OCI-LY1 (cell line): ENCODE measurements at regions not wholly inside any gene's neighbourhood (a gene's known extent, or its start where the extent isn't known, plus 50 kb on each side); places are given as distances from the start of the nearest gene placed in this dataset.

Experiments used
- H2AFZ ChIP-seq: fragments of 200-600 bp; sonication (generic), shearing (Covaris generic); 2 replicates; pipeline ENCODE4 v1.6.0; 2014; ENCODE audit warnings: antibody characterized with exemption, mild to moderate bottlenecking, low read length
- H3F3A ChIP-seq: fragments of 200-600 bp; sonication (generic), shearing (Covaris generic); 2 replicates; pipeline ENCODE4 v1.6.0; 2014; ENCODE audit warnings: mild to moderate bottlenecking, antibody characterized with exemption, low read length, moderate library complexity; ENCODE audit not compliant: insufficient read depth
- H3K27ac ChIP-seq: fragments of 200-600 bp; sonication (generic); 2 replicates; pipeline ENCODE4 v1.5.1; 2014; ENCODE audit warnings: low read length, mixed run types, mild to moderate bottlenecking, low read depth; ENCODE audit not compliant: poor library complexity, severe bottlenecking
- H3K27me3 ChIP-seq: fragments of 200-600 bp; sonication (generic); 2 replicates; pipeline ENCODE4 v1.6.0; 2014; ENCODE audit warnings: antibody characterized with exemption, mild to moderate bottlenecking, low read length, moderate library complexity; ENCODE audit not compliant: insufficient read depth
- H3K36me3 ChIP-seq: fragments of 200-600 bp; sonication (generic); 2 replicates; pipeline ENCODE4 v1.6.1; 2014; ENCODE audit warnings: mild to moderate bottlenecking, antibody characterized with exemption, low read length, moderate library complexity, mixed read lengths; ENCODE audit not compliant: insufficient read depth
- H3K4me1 ChIP-seq: fragments of 200-600 bp; sonication (generic); 2 replicates; pipeline ENCODE4 v1.5.1; 2014; ENCODE audit warnings: mild to moderate bottlenecking, low read length, moderate library complexity; ENCODE audit not compliant: insufficient read depth, severe bottlenecking
- H3K4me2 ChIP-seq: fragments of 200-600 bp; sonication (generic), shearing (Covaris generic); 2 replicates; pipeline ENCODE4 v1.6.1; 2014; ENCODE audit warnings: low read length
- H3K4me3 ChIP-seq: fragments of 200-600 bp; sonication (generic); 2 replicates; pipeline ENCODE4 v1.5.1; 2014; ENCODE audit warnings: low read length, low read depth, mild to moderate bottlenecking, mixed read lengths; ENCODE audit not compliant: poor library complexity, severe bottlenecking
- H3K79me2 ChIP-seq: fragments of 200-600 bp; shearing (Covaris generic); 2 replicates; pipeline ENCODE4 v1.6.1; 2016; ENCODE audit warnings: mixed run types, low read length, mixed read lengths; ENCODE audit not compliant: insufficient read depth
- H3K9ac ChIP-seq: fragments of 200-600 bp; sonication (generic), shearing (Covaris generic); 2 replicates; pipeline ENCODE4 v1.6.1; 2014; ENCODE audit warnings: mild to moderate bottlenecking, low read length, mixed read lengths
- H3K9me2 ChIP-seq: fragments of 200-600 bp; sonication (generic), shearing (Covaris generic); 2 replicates; pipeline ENCODE4 v1.6.1; 2014; ENCODE audit warnings: low read depth, mild to moderate bottlenecking, low read length, mixed read lengths
- H3K9me3 ChIP-seq: fragments of 200-600 bp; shearing (Covaris generic); 2 replicates; pipeline ENCODE4 v1.6.1; 2014; ENCODE audit warnings: low read length, mixed read lengths
- H4K20me1 ChIP-seq: fragments of 200-600 bp; sonication (generic), shearing (Covaris generic); 2 replicates; pipeline ENCODE4 v1.6.0; 2016; ENCODE audit warnings: mild to moderate bottlenecking, low read length; ENCODE audit not compliant: insufficient read depth
- EZH2 ChIP-seq: fragments of 200-600 bp; sonication (generic), shearing (Covaris generic); IDR thresholded peaks from 2 replicates; pipeline ENCODE4 v1.8.0; 2017; ENCODE audit warnings: borderline replicate concordance, mixed run types, mild to moderate bottlenecking, antibody characterized with exemption, low read length, moderate library complexity, mixed read lengths
- TF ChIP-seq, protein P1 (sequence below): fragments of 200-600 bp; sonication (generic), shearing (Covaris generic); IDR thresholded peaks from 2 replicates; pipeline ENCODE4 v1.5.1; 2017; ENCODE audit warnings: mild to moderate bottlenecking, antibody characterized with exemption, low read length, moderate library complexity, mixed read lengths

DNA sequence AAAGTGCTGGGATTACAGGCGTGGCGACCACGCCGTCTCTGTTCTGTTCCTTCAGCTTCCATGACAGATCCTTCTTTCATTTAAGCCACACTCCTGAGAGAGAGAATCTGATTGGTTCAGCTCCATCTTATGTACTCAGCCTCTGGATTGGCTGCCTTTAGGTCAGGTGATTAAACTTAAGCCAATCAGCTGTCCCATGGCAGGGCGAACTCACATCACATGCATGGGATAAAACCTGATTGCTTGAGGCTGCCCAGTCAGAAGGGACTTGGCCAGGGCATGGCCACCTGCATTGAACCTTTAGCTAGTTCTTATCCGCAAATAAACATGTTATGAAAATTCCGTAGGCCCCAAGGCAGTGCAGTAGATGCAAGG lies 274.2 kb downstream of the SUDS3 start:
- H3K27ac ChIP-seq, result no peak overlapping the region
- no peaks in the 10 kb centered on the region for H3K4me1 ChIP-seq
- H3K27me3 ChIP-seq, result no peaks in the 10 kb centered on the region
- H3K79me2 ChIP-seq, result no peaks in the 10 kb centered on the region
- no peaks in the 10 kb centered on the region for H3K9me3 ChIP-seq
- H3K36me3 ChIP-seq, result no peaks in the 10 kb centered on the region
- H3K4me3 ChIP-seq, result no peak overlapping the region
- no peak overlapping the region for H3K9ac ChIP-seq
- H4K20me1 ChIP-seq, result no peaks in the 10 kb centered on the region
- no peak overlapping the region for H3K4me2 ChIP-seq
- no peaks in the 10 kb centered on the region for H3F3A ChIP-seq
- H3K9me2 ChIP-seq, result no peaks in the 10 kb centered on the region
- H2AFZ ChIP-seq, result no peak overlapping the region
- TF ChIP-seq, protein P1, sequence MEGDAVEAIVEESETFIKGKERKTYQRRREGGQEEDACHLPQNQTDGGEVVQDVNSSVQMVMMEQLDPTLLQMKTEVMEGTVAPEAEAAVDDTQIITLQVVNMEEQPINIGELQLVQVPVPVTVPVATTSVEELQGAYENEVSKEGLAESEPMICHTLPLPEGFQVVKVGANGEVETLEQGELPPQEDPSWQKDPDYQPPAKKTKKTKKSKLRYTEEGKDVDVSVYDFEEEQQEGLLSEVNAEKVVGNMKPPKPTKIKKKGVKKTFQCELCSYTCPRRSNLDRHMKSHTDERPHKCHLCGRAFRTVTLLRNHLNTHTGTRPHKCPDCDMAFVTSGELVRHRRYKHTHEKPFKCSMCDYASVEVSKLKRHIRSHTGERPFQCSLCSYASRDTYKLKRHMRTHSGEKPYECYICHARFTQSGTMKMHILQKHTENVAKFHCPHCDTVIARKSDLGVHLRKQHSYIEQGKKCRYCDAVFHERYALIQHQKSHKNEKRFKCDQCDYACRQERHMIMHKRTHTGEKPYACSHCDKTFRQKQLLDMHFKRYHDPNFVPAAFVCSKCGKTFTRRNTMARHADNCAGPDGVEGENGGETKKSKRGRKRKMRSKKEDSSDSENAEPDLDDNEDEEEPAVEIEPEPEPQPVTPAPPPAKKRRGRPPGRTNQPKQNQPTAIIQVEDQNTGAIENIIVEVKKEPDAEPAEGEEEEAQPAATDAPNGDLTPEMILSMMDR, result no peak
- no peak for TF ChIP-seq EZH2

DNA sequence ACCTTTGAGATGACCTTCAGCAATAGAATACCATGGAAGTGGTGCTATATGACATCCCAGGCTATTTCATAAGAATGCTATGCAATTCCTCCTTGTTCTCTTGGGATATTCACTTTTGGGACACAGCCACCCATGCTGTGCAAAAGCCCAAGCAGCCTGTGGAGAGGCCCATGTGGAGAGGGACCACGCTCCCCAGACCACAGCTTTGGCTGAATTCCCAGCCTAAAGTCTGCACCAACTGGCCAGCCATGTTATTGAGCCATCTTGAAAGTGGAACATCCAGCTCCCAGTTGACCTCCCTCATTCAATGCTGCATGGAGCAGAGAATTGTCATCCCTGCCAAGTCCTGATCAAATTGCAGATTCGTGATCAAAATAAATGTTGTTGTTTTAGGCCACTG lies 275.1 kb downstream of the SUDS3 start:
- no peak overlapping the region for H3K4me3 ChIP-seq
- no peaks in the 10 kb centered on the region for H3K36me3 ChIP-seq
- H3K79me2 ChIP-seq, result no peaks in the 10 kb centered on the region
- no peaks in the 10 kb centered on the region for H3F3A ChIP-seq
- no peaks in the 10 kb centered on the region for H3K9me3 ChIP-seq
- H3K27ac ChIP-seq, result no peak overlapping the region
- no peak overlapping the region for H3K9ac ChIP-seq
- no peaks in the 10 kb centered on the region for H3K4me1 ChIP-seq
- no peak overlapping the region for H2AFZ ChIP-seq
- no peaks in the 10 kb centered on the region for H3K9me2 ChIP-seq
- no peak for TF ChIP-seq EZH2
- no peak overlapping the region for H3K4me2 ChIP-seq
- no peaks in the 10 kb centered on the region for H4K20me1 ChIP-seq
- no peaks in the 10 kb centered on the region for H3K27me3 ChIP-seq

DNA sequence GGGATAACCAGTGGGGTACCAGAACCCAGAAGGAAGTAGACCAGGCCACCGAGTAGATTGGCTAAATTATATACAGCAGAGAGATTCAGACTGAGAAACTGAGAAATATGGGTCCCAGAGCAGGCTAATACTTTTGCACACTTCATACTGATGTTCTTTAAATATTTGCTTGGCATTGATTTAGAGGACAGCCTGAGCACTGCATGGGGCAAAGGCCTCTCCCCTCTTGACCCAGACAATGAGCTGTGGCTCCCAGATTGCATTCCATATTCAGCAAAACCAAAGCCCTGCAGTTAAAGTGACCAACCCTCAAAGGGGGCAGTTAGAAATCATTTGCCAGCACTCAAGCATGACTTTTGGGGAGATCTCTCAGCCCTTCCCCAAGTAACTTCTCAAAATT lies 279.2 kb downstream of the SUDS3 start:
- no peaks in the 10 kb centered on the region for H3K4me1 ChIP-seq
- H3K36me3 ChIP-seq, result no peaks in the 10 kb centered on the region
- H3K9me2 ChIP-seq, result no peaks in the 10 kb centered on the region
- no peaks in the 10 kb centered on the region for H3K27me3 ChIP-seq
- no peak overlapping the region for H2AFZ ChIP-seq
- no peaks in the 10 kb centered on the region for H4K20me1 ChIP-seq
- H3K9me3 ChIP-seq, result no peaks in the 10 kb centered on the region
- no peak overlapping the region for H3K27ac ChIP-seq
- H3F3A ChIP-seq, result no peaks in the 10 kb centered on the region
- no peak overlapping the region for H3K4me3 ChIP-seq
- H3K9ac ChIP-seq, result no peak overlapping the region
- H3K4me2 ChIP-seq, result no peak overlapping the region
- TF ChIP-seq, protein P1, result no peak
- no peak for TF ChIP-seq EZH2
- no peaks in the 10 kb centered on the region for H3K79me2 ChIP-seq

DNA sequence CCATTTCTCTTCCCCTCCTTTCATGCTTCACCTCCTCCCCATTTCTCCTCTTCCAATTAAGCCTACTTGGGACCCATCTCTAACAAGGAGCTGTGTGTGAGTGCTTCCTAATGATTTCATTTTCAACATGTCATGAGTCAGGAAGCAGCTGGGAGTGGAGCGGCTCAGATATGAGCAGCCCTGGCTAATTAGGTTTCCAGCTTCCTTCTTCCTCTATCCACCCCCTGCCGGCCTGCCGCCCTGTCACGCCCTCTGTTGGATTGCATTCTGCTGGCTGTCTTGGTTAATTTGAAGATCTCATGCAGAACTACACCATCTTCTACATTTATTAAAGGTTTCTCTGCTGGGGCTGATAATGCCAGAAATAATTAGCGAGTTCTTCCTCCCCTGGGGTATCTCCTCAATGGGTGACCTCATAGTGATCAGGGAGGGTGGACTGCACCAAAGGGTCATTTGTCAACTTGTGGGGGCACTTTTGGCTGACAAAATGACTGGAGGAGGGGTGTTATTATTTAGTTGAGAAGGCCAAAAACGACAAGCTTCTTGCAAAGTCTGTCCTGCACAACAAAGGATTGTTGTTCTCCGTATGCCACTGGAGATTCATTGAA lies 300.9 kb upstream of the SRRM4 start:
- no peaks in the 10 kb centered on the region for H3K79me2 ChIP-seq
- H3K4me3 ChIP-seq, result no peak overlapping the region
- no peaks in the 10 kb centered on the region for H4K20me1 ChIP-seq
- H3K27ac ChIP-seq, result no peak overlapping the region
- no peak overlapping the region for H3K4me2 ChIP-seq
- no peaks in the 10 kb centered on the region for H3K9me2 ChIP-seq
- no peaks in the 10 kb centered on the region for H3K36me3 ChIP-seq
- no peaks in the 10 kb centered on the region for H3K4me1 ChIP-seq
- no peaks in the 10 kb centered on the region for H3K9me3 ChIP-seq
- TF ChIP-seq EZH2, result no peak
- TF ChIP-seq, protein P1, result no peak
- no peak overlapping the region for H3K9ac ChIP-seq
- no peaks in the 10 kb centered on the region for H3K27me3 ChIP-seq
- H2AFZ ChIP-seq, result no peak overlapping the region
- H3F3A ChIP-seq, result no peaks in the 10 kb centered on the region
